ENCODE measurements at regions not wholly inside any gene's neighbourhood (a gene's known extent, or its start where the extent isn't known, plus 50 kb on each side); places are given as distances from the start of the nearest gene placed in this dataset.

DNA sequence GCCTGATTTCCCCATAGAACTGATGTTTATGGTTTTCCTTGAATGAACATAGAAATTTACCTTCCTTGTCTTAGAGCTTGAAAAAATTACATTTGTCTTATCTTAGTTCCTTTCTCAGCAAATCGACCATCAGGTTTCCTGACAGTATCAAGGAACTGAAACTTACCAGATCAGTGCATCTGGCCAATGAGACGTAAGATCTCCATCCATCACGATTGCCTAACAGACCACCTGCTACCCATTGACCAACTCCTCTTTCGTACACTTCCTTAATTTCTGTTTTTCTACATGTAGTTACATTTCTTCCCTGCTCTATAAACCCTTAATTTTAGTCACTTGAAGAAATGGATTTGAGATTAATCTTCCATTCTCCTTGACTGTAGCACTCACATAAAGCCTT lies 57.4 kb upstream of the TMPRSS15 start:
- DNase-seq (no peak), ATAC-seq (no peak)
- Histone ChIP-seq H3K4me1 (ENCODE audit: low read depth) (no peaks in the 10 kb centered on the region), H3K36me3 (ENCODE audit: low read depth) (no peaks in the 10 kb centered on the region), H3K9me3 (no peaks in the 10 kb centered on the region), H3K4me3 (no peak overlapping the region)
- TF ChIP-seq, protein P1, sequence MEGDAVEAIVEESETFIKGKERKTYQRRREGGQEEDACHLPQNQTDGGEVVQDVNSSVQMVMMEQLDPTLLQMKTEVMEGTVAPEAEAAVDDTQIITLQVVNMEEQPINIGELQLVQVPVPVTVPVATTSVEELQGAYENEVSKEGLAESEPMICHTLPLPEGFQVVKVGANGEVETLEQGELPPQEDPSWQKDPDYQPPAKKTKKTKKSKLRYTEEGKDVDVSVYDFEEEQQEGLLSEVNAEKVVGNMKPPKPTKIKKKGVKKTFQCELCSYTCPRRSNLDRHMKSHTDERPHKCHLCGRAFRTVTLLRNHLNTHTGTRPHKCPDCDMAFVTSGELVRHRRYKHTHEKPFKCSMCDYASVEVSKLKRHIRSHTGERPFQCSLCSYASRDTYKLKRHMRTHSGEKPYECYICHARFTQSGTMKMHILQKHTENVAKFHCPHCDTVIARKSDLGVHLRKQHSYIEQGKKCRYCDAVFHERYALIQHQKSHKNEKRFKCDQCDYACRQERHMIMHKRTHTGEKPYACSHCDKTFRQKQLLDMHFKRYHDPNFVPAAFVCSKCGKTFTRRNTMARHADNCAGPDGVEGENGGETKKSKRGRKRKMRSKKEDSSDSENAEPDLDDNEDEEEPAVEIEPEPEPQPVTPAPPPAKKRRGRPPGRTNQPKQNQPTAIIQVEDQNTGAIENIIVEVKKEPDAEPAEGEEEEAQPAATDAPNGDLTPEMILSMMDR (IDR thresholded peaks at IDR 0.05), result no peak
- intact Hi-C loops (cut with DNase I, micrococcal nuclease), result no loop called here

DNA sequence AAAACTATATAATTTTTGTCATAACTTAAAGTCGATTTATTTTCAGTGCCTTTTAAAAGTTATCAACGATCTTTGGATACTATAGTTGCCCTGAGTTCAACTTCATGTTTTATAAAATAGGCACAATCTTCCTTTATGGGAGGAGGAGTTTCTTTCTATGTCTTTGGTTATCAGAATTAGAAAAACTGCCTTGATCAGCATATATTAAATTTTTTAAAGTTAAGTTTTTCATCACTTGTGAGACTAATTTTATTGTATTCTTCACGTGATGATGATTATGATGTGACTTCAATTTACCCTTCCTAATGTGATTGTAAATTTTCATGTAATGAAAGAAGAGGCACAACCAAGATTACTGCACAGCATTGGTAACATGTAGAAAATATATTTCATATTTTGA lies 58.2 kb upstream of the TMPRSS15 start:
- Histone ChIP-seq H3K4me1 (ENCODE audit: low read depth) (no peaks in the 10 kb centered on the region), H3K4me3 (no peak overlapping the region), H3K36me3 (ENCODE audit: low read depth) (no peaks in the 10 kb centered on the region), H3K9me3 (no peaks in the 10 kb centered on the region)
- TF ChIP-seq, protein P1 (IDR thresholded peaks at IDR 0.05), result no peak
- ATAC-seq (no peak), DNase-seq (no peak)
- intact Hi-C loops (cut with DNase I, micrococcal nuclease), result no loop called here

DNA sequence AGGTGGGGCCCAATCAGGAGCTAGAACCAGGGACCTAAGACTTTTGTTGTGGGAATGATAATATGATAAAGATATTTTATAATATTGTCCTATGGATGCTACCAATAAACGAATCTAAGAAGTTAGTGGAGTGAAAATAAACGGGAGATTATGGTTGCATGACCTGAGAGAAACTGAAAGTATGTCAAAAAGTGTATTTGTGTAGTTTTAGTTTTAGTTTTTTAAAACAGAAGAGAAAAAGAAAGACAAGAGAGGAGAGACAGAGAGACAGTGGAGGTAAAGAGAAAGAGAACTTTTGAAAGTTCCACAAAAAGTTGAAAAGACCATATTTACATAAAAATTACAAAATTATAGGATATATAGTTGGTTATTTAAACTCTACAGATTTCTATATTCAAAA lies 64.1 kb upstream of the TMPRSS15 start:
- Histone ChIP-seq H3K4me1 (ENCODE audit: low read depth) (no peaks in the 10 kb centered on the region), H3K9me3 (no peaks in the 10 kb centered on the region), H3K36me3 (ENCODE audit: low read depth) (no peaks in the 10 kb centered on the region), H3K4me3 (no peak overlapping the region)
- intact Hi-C loops (cut with DNase I, micrococcal nuclease), result no loop called here
- no peak for DNase-seq
- no peak for ATAC-seq
- TF ChIP-seq, protein P1 (IDR thresholded peaks at IDR 0.05), result no peak

DNA sequence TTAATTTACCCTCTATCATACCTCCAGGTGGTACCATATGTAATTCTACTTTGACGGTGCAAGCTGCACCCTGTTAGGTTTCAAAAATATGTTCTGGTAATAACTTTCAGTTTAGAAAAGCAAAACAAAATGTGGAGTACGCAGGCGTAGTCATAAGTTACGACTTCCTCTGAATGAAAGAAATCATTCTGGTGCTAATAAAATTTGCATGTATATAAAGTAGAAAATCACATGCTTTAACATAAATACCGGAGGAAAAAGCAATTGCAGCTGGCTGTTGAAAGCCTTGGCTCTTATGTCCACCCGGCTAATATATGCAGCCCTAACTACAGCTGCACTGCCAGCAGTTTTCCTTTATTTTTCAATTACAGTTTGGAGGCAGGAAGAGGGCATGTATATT lies 65.2 kb upstream of the TMPRSS15 start:
- intact Hi-C loops (cut with DNase I, micrococcal nuclease), result no loop called here
- ATAC-seq, result no peak
- DNase-seq, result no peak

DNA sequence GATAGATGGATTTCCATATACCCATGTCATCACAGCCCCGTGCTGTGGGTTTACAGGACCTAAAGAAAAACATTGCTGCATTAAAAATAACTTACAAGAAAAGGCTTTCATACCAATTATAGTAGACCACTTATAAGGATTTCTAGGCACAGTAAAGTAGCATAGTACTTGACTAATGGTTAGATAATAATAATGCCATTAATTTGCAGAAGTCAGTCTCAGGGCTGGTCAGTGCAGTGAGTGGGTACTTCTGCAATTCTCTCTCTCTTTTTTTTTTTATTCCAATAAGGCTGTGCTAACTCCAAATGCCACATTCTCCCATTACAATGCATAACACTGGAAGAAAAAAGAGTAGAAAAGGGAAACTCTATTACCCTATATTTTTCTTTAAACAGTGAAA lies 73.1 kb upstream of the TMPRSS15 start:
- H3K4me1 ChIP-seq (ENCODE audit: low read depth), result no peaks in the 10 kb centered on the region
- TF ChIP-seq, protein P1 (IDR thresholded peaks at IDR 0.05), result no peak
- ATAC-seq (no peak), DNase-seq (no peak)
- intact Hi-C loops (cut with DNase I, micrococcal nuclease), result no loop called here
- H3K9me3 ChIP-seq, result no peaks in the 10 kb centered on the region
- no peaks in the 10 kb centered on the region for H3K36me3 ChIP-seq (ENCODE audit: low read depth)
- H3K4me3 ChIP-seq, result no peak overlapping the region

More for the DNA sequence above, 65.2 kb upstream of the TMPRSS15 start:
- no peak overlapping the region for H3K4me3 ChIP-seq
- H3K36me3 ChIP-seq (ENCODE audit: low read depth), result no peaks in the 10 kb centered on the region
- no peaks in the 10 kb centered on the region for H3K9me3 ChIP-seq
- no peaks in the 10 kb centered on the region for H3K4me1 ChIP-seq (ENCODE audit: low read depth)
- TF ChIP-seq, protein P1 (IDR thresholded peaks at IDR 0.05), result no peak

DNA sequence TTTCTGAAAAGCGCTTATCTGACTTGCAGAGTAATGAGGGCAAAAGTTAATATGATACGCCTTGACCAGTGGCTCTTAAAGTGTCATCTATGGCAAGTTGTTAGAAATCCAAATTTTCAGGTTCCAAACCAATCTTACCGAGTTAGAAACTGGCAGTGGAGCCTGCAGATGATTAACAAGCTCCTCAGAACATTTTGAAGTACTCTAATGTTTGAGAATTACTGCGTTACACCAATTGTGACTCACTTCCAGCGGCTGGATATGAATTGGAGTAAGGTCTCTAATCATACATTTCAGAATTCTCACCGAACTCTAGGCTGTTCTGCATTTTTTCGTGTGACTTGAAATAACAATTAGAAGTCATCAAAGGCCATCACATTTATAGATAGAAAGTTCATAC lies 73.5 kb upstream of the TMPRSS15 start:
- TF ChIP-seq, protein P1 (IDR thresholded peaks at IDR 0.05), result no peak
- DNase-seq (no peak), ATAC-seq (no peak)
- no peaks in the 10 kb centered on the region for H3K4me1 ChIP-seq (ENCODE audit: low read depth)
- no peaks in the 10 kb centered on the region for H3K9me3 ChIP-seq
- no peaks in the 10 kb centered on the region for H3K36me3 ChIP-seq (ENCODE audit: low read depth)
- intact Hi-C loops (cut with DNase I, micrococcal nuclease), result no loop called here
- H3K4me3 ChIP-seq, result no peak overlapping the region
